ENCODE measurements at regions not wholly inside any gene's neighbourhood (a gene's known extent, or its start where the extent isn't known, plus 50 kb on each side); places are given as distances from the start of the nearest gene placed in this dataset.

DNA sequence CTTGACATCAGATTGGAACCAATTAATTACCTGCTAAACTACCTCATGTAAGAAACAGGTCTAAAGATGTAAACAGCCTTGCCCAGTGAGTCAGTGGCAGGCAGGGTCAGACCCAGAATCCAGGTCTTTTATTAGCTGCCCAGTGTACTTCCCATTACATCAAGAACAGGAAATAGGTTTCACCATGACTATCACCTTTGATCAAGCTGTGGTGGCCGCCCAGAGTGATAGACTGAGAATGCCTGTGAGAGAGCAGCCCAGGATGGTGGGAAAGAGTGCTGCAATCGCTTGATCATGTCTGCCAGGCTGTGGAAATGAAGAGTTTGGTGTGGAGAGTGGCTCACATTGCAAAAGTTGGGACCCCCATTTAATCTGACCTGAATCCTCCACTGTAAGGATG is 61.3 kb upstream of the PIAS1 start:
- no peak for DNase-seq

DNA sequence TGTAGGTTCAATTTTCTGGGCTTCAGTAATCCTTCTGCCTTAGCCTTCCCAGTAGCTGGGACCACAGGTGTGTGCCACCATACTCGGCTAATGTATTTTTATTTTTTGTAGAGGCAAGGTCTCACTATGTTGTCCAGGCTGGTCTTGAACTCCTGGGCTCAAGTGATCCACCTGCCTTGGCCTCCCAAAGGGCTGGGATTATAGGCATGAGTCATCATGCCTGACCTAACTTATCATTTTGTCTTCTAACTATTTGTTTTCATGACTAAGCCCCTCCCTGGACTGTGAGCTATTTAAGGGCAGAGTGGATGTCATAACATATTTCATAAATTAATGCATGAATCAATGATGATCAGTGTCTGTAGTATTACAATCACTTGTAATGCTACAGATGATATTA is 56.1 kb upstream of the PIAS1 start:
- DNase-seq: no peak

GRCh38 chr15:67998599-67999133 is 55.4 kb upstream of the PIAS1 start:
- DNase-seq: peak; percentile 6 to 40

DNA sequence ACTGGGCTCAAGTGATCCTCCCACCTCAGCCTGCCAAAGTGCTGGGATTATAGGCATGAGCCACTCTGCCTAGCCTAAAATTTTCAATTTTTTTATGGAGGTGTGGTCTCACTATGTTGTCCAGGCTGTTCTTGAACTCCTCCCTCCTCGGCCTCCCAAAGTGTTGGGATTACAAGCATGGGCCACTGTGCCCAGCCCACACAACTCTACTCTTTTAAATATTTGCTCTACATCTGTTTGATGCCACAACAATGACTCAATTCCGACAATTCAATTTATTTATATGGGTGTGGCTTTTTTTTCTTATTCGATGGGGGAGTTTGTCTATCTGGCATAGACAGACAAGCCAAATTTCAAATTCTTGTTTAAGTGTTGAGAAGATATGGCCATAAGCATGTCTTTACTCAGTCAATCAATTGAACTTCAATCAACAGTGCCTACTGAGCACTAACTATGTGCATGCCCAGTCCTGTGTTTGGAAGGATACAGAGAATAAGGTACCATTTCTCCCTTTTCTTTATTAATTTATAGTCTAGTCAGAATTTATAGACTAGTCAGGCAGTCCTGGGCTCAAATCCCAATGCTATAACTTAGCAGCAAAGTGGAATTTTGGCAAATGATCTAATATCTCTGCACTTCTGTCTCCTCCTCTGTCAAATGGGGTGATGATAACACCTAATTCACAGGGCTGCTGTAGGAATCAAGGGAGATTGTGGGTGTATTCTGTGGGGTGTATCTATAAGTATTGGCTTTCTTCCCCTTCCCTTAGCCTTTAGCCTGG is 54.6 kb upstream of the PIAS1 start:
- DNase-seq: no peak

GRCh38 chr15:68000754-68001153 is 53.4 kb upstream of the PIAS1 start:
- DNase-seq: no peak

GRCh38 chr15:68001811-68002210 is 52.3 kb upstream of the PIAS1 start:
- DNase-seq: no peak

DNA sequence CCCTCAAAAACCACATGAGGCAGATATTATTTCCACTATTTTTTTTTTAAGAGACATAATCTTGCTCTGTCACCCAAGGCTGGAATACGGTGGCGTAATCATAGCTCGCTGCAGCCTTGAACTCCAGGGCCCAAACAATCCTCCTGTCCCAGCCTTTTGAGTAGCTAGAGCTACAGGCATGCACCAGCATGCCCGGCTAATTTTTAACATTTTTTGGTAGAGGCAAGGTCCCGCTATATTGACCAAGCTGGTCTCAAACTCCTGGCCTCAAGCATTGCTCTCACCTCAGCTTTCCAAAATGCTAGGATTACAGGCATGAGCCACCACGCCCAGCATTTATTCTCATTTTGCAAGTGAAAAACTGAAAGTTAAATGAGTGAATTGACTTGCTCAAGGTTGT is 50.8 kb upstream of the PIAS1 start:
- no peak for DNase-seq
